Globus pallidus (tissue), 1 donor: ENCODE measurements at regions not wholly inside any gene's neighbourhood (a gene's known extent, or its start where the extent isn't known, plus 50 kb on each side); places are given as distances from the start of the nearest gene placed in this dataset.
"Not testable (repeated sequence)": the region's sequence is repeated elsewhere in the genome, so short reads cannot be mapped to it uniquely, and the experiment has no call there.

Experiments used
- DNase-seq: peaks from one replicate; pipeline ENCODE4 v3.0.0-alpha.2; 2015; ENCODE audit warnings: low spot score

GRCh38 chr4:43619219-43619618, 726.7 kb downstream of the GRXCR1 start:
- no peak for DNase-seq

GRCh38 chr4:43637893-43638292, 745.4 kb downstream of the GRXCR1 start:
- not testable (repeated sequence) for DNase-seq

GRCh38 chr4:43651991-43652390, 759.5 kb downstream of the GRXCR1 start:
- DNase-seq, result no peak

GRCh38 chr4:43659547-43659946, 767.0 kb downstream of the GRXCR1 start:
- DNase-seq, result not testable (repeated sequence)

- DNase-seq, result not testable (repeated sequence)
These were observed 776.2 kb downstream of the KCTD8 start for GRCh38 chr4:43672265-43672885.

GRCh38 chr4:43680421-43680820, 768.2 kb downstream of the KCTD8 start:
- DNase-seq, result peak; percentile 2

GRCh38 chr4:43682551-43682950, 766.1 kb downstream of the KCTD8 start:
- no peak for DNase-seq

- DNase-seq, result no peak
These were observed 758.5 kb downstream of the KCTD8 start for GRCh38 chr4:43690116-43690515.

- no peak for DNase-seq
These were observed 754.7 kb downstream of the KCTD8 start for GRCh38 chr4:43693876-43694275.

- no peak for DNase-seq
These were observed 739.2 kb downstream of the KCTD8 start for GRCh38 chr4:43709443-43709842.

GRCh38 chr4:43716721-43717395, 731.8 kb downstream of the KCTD8 start:
- no peak for DNase-seq

- no peak for DNase-seq
These were observed 730.2 kb downstream of the KCTD8 start for GRCh38 chr4:43718369-43718768.

GRCh38 chr4:43732829-43733426, 715.7 kb downstream of the KCTD8 start:
- no peak for DNase-seq

- no peak for DNase-seq
These were observed 706.5 kb downstream of the KCTD8 start for GRCh38 chr4:43742083-43742482.

- no peak for DNase-seq
These were observed 694.0 kb downstream of the KCTD8 start for GRCh38 chr4:43754566-43754965.

GRCh38 chr4:43757147-43757546, 691.5 kb downstream of the KCTD8 start:
- DNase-seq, result no peak

GRCh38 chr4:43758836-43759235, 689.8 kb downstream of the KCTD8 start:
- no peak for DNase-seq

GRCh38 chr4:43763029-43763610, 685.5 kb downstream of the KCTD8 start:
- DNase-seq, result no peak

- DNase-seq, result no peak
These were observed 683.1 kb downstream of the KCTD8 start for GRCh38 chr4:43765514-43765913.

GRCh38 chr4:43766648-43767047, 682.0 kb downstream of the KCTD8 start:
- no peak for DNase-seq

- no peak for DNase-seq
These were observed 672.2 kb downstream of the KCTD8 start for GRCh38 chr4:43776371-43776770.

GRCh38 chr4:43778187-43778915, 670.3 kb downstream of the KCTD8 start:
- DNase-seq, result no peak
